ENCODE measurements at regions not wholly inside any gene's neighbourhood (a gene's known extent, or its start where the extent isn't known, plus 50 kb on each side); places are given as distances from the start of the nearest gene placed in this dataset.
A peak's percentile ranks its signal among the peaks of the same experiment; 100 is the strongest.

GRCh38 chr6:133710826-133711225 is 178.1 kb upstream of the TCF21 start:
- H3K9ac ChIP-seq (ENCODE audit: extremely low read depth, low read length, poor library complexity, severe bottlenecking): no peak overlapping the region
- H3K4me3 ChIP-seq (ENCODE audit: low read length): no peak overlapping the region
- no peaks in the 10 kb centered on the region for H3K36me3 ChIP-seq (ENCODE audit: control insufficient read depth, insufficient read depth, low read length)
- H3K27ac ChIP-seq (ENCODE audit: low read depth, low read length): no peak overlapping the region
- Mint-ChIP-seq H3K4me3 (no peak overlapping the region), H3K27ac (no peak overlapping the region), H3K36me3 (ENCODE audit: low read depth) (no peaks in the 10 kb centered on the region), H3K27me3 (ENCODE audit: insufficient read depth) (peaks cover 3% of the 10 kb centered on the region), H3K9me3 (no peaks in the 10 kb centered on the region), H3K4me1 (peaks cover 7% of the 10 kb centered on the region)
- peaks cover 23% of the 10 kb centered on the region for H3K27me3 ChIP-seq (ENCODE audit: control insufficient read depth, insufficient read depth, low read length, poor library complexity, severe bottlenecking)
- no peaks in the 10 kb centered on the region for H3K9me3 ChIP-seq (ENCODE audit: control insufficient read depth, low read length)
- DNase-seq: no peak
- no peaks in the 10 kb centered on the region for H3K4me1 ChIP-seq (ENCODE audit: control insufficient read depth, insufficient read depth, low read length)
- TF ChIP-seq CTCF (conservative IDR thresholded peaks at IDR 0.05): no peak

- TF ChIP-seq CTCF (conservative IDR thresholded peaks at IDR 0.05): no peak
- Mint-ChIP-seq H3K27me3 (ENCODE audit: insufficient read depth) (peaks cover 9% of the 10 kb centered on the region), H3K4me3 (no peak overlapping the region), H3K9me3 (no peaks in the 10 kb centered on the region), H3K4me1 (peaks cover 8% of the 10 kb centered on the region), H3K27ac (no peak overlapping the region), H3K36me3 (ENCODE audit: low read depth) (no peaks in the 10 kb centered on the region)
- Histone ChIP-seq H3K36me3 (ENCODE audit: control insufficient read depth, insufficient read depth, low read length) (no peaks in the 10 kb centered on the region), H3K9ac (ENCODE audit: extremely low read depth, low read length, poor library complexity, severe bottlenecking) (no peak overlapping the region), H3K27ac (ENCODE audit: low read depth, low read length) (no peak overlapping the region), H3K4me3 (ENCODE audit: low read length) (no peak overlapping the region), H3K4me1 (ENCODE audit: control insufficient read depth, insufficient read depth, low read length) (no peaks in the 10 kb centered on the region), H3K9me3 (ENCODE audit: control insufficient read depth, low read length) (no peaks in the 10 kb centered on the region), H3K27me3 (ENCODE audit: control insufficient read depth, insufficient read depth, low read length, poor library complexity, severe bottlenecking) (peaks cover 33% of the 10 kb centered on the region)
- 93 to 100% methylated on average over 1 to 3 of the region's 3 CpGs for WGBS, 2 experiments (ENCODE audit: insufficient coverage in 1 of 2, insufficient read length in 1 of 2)
- no peak for DNase-seq
Measured at GRCh38 chr6:133715270-133715669, 173.6 kb upstream of the TCF21 start.

GRCh38 chr6:133724726-133725125 is 164.2 kb upstream of the TCF21 start:
- Mint-ChIP-seq H3K27ac (peak overlapping the region; percentile 44), H3K4me1 (peaks cover 3% of the 10 kb centered on the region), H3K4me3 (no peak overlapping the region), H3K27me3 (ENCODE audit: insufficient read depth) (no peaks in the 10 kb centered on the region), H3K9me3 (peaks cover 15% of the 10 kb centered on the region), H3K36me3 (ENCODE audit: low read depth) (no peaks in the 10 kb centered on the region)
- DNase-seq: no peak
- H3K9me3 ChIP-seq (ENCODE audit: control insufficient read depth, low read length): peaks cover 5% of the 10 kb centered on the region
- 93 to 100% methylated on average over 2 to 4 of the region's 4 CpGs for WGBS, 2 experiments (ENCODE audit: insufficient coverage in 1 of 2, insufficient read length in 1 of 2)
- no peak overlapping the region for H3K27ac ChIP-seq (ENCODE audit: low read depth, low read length)
- H3K4me3 ChIP-seq (ENCODE audit: low read length): no peak overlapping the region
- no peak overlapping the region for H3K9ac ChIP-seq (ENCODE audit: extremely low read depth, low read length, poor library complexity, severe bottlenecking)
- no peaks in the 10 kb centered on the region for H3K4me1 ChIP-seq (ENCODE audit: control insufficient read depth, insufficient read depth, low read length)
- no peak for TF ChIP-seq CTCF (conservative IDR thresholded peaks at IDR 0.05)
- no peaks in the 10 kb centered on the region for H3K36me3 ChIP-seq (ENCODE audit: control insufficient read depth, insufficient read depth, low read length)
- no peaks in the 10 kb centered on the region for H3K27me3 ChIP-seq (ENCODE audit: control insufficient read depth, insufficient read depth, low read length, poor library complexity, severe bottlenecking)

All from endodermal cell (in vitro differentiated cells).